Ovary (tissue), 7 donors: ENCODE measurements at regions not wholly inside any gene's neighbourhood (a gene's known extent, or its start where the extent isn't known, plus 50 kb on each side); places are given as distances from the start of the nearest gene placed in this dataset.

ENCODE experiments used
- DNase-seq, 5 donors: peaks; one replicate each; pipeline ENCODE4 v3.0.0-alpha.2; 2019 to 2020
- H3K27ac ChIP-seq, 2 donors: fragments of 200-600 bp; one replicate each; pipeline versions ENCODE4 v1.5.1 to v1.8.0; 2019 to 2022
- H3K27me3 ChIP-seq: fragments of 200-600 bp; one replicate; pipeline ENCODE4 v1.8.0; 2022
- H3K36me3 ChIP-seq: fragments of 200-600 bp; sonication (generic); one replicate; pipeline ENCODE4 v1.5.1; 2019
- H3K4me1 ChIP-seq: one replicate; pipeline ENCODE4 v1.8.1; 2013; ENCODE audit warnings: mild to moderate bottlenecking, moderate library complexity; ENCODE audit not compliant: insufficient read depth
- H3K4me3 ChIP-seq: fragments of 200-600 bp; sonication (generic); one replicate; pipeline ENCODE4 v1.5.1; 2017
- H3K9me3 ChIP-seq, 2 donors: fragments of 200-600 bp in 1 of 2; sonication (generic) in 1 of 2; one replicate each; pipeline versions ENCODE4 v1.5.1 to v1.8.1; 2013 to 2019; ENCODE audit warnings: mild to moderate bottlenecking in 1 of 2, moderate library complexity in 1 of 2
- EP300 ChIP-seq: sonication (generic); formaldehyde crosslinking; IDR thresholded peaks from one replicate; pipeline ENCODE4 v1.6.1; 2017; ENCODE audit warnings: antibody characterized with exemption
- POLR2A ChIP-seq: fragments of 450-650 bp; IDR thresholded peaks from one replicate; pipeline ENCODE4 v1.6.1; 2017; ENCODE audit warnings: antibody characterized with exemption, mild to moderate bottlenecking, moderate library complexity
- WGBS, 3 donors: extraction: QIAGEN DNeasy Blood & Tissue Kit in 1 of 3; methylation state at CpG; one replicate each; pipeline versions ENCODE4 v1.1.5 to v1.1.7; 2013 to 2017; 5-methylcytosine and 5-hydroxymethylcytosine counted together
- intact Hi-C, 4 donors: fragments of 100-400 bp; cut with DNase I; formaldehyde crosslinking; loops; one replicate each; pipeline versions ENCODE4 v1.11.0 to v1.15.1; 2022 to 2023
- TF ChIP-seq, protein P1 (sequence below), 3 donors: fragments of 450-650 bp in 2 of 3; fragments of 200-600 bp in 1 of 3; IDR thresholded peaks; one replicate each; pipeline versions ENCODE4 v1.5.1 to v1.8.0; 2016 to 2022; ENCODE audit warnings: antibody characterized with exemption in 3 of 3, mild to moderate bottlenecking in 1 of 3
- donor health status: DM: no; HTN: no; CAD: no; lungs with moderate emphysema.
- donor health status: DM: no; HTN: no; CAD: no.
- donor health status: Bipolar disorder and iron deficiency.
- donor health status: DM: no; HTN: no; CAD: no.
- donor health status: DM: yes; HTN: yes; CAD: no.

DNA sequence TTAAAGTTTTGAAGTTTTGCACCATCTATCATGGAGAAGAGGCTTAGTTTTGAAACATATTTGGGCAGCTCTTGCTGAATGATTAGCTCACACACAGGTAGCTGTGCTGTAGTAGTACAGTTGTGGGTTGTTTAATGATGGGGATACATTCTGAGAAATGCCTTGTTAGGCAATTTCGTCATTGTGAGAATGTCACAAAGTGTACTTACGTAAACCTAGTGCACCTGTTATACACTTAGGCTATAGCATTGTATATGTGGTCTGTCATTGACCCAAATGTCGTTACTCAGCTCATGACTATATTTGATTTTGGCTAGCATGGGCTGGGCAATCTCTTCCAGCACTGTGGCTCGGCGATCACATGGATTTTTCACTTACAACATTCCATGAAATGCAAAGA lies 247.2 kb upstream of the IGFBP3 start:
- intact Hi-C loops, result no loop called here
- Histone ChIP-seq H3K27ac (no peak overlapping the region), H3K4me3 (no peak overlapping the region), H3K27me3 (no peaks in the 10 kb centered on the region), H3K36me3 (no peaks in the 10 kb centered on the region), H3K4me1 (peaks cover 2% of the 10 kb centered on the region), H3K9me3 (no peaks in the 10 kb centered on the region)
- TF ChIP-seq, protein P1, sequence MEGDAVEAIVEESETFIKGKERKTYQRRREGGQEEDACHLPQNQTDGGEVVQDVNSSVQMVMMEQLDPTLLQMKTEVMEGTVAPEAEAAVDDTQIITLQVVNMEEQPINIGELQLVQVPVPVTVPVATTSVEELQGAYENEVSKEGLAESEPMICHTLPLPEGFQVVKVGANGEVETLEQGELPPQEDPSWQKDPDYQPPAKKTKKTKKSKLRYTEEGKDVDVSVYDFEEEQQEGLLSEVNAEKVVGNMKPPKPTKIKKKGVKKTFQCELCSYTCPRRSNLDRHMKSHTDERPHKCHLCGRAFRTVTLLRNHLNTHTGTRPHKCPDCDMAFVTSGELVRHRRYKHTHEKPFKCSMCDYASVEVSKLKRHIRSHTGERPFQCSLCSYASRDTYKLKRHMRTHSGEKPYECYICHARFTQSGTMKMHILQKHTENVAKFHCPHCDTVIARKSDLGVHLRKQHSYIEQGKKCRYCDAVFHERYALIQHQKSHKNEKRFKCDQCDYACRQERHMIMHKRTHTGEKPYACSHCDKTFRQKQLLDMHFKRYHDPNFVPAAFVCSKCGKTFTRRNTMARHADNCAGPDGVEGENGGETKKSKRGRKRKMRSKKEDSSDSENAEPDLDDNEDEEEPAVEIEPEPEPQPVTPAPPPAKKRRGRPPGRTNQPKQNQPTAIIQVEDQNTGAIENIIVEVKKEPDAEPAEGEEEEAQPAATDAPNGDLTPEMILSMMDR (IDR thresholded peaks at IDR 0.05), result no peak
- DNase-seq, result no peak
- 93 to 96% (median 93%) methylated on average over 5 of the region's 5 CpGs for WGBS, 3 donors

DNA sequence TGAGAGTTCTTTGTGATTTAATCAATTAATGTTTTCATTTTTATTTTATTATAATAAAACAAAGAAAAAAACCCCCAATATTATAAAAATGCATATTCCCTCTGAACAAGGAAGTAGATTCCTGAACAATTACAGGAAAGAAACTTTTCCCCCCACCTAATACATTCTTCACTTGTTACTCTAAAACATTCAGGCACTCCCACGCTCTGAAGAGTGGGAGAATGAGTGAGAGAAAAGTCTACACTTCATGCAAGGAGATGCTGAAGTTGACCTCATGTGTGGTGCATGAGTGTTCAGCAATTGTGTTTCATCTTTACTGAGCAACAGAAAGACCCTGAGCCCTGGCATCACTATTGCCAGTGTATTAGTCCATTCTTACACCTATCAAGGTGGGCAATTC lies 244.2 kb upstream of the IGFBP3 start:
- Histone ChIP-seq H3K36me3 (no peaks in the 10 kb centered on the region), H3K27me3 (no peaks in the 10 kb centered on the region), H3K4me3 (no peak overlapping the region), H3K9me3 (no peaks in the 10 kb centered on the region), H3K4me1 (no peaks in the 10 kb centered on the region), H3K27ac (no peak overlapping the region)
- TF ChIP-seq EP300 (no peak), POLR2A (no peak)
- TF ChIP-seq, protein P1 (IDR thresholded peaks at IDR 0.05), result no peak
- no peak for DNase-seq
- WGBS, 3 donors, result 38 to 43% (median 43%) methylated on average over 1 of the region's 1 CpG
- intact Hi-C loops, result no loop called here

DNA sequence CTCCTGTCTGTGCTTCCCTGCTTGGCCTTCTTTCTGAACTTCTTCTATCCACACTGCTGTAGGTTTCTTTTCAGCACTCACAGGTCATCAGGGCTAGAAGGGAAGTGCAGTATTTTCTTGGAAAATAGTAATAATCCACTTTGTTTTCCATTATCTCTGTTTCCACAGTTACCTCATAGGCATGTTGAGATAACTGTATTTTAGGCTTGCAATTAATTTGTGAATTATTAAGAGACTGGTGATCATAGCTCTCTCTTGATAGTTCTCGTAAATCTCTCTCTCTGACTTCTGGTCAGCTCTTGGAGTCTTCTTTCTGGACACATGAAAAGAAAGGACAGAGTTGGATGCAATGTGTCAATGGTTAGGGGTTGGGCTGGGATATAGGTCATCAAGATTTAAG lies 243.6 kb upstream of the IGFBP3 start:
- TF ChIP-seq EP300 (no peak), POLR2A (no peak)
- TF ChIP-seq, protein P1 (IDR thresholded peaks at IDR 0.05), result no peak
- no peak overlapping the region for H3K27ac ChIP-seq
- no peak for DNase-seq
- intact Hi-C loops, result no loop called here
- no peaks in the 10 kb centered on the region for H3K9me3 ChIP-seq
- H3K4me1 ChIP-seq, result no peaks in the 10 kb centered on the region
- no peak overlapping the region for H3K4me3 ChIP-seq
- 46 to 73% (median 59%) methylated on average over 1 of the region's 1 CpG for WGBS, 3 donors
- H3K27me3 ChIP-seq, result no peaks in the 10 kb centered on the region
- H3K36me3 ChIP-seq, result no peaks in the 10 kb centered on the region

DNA sequence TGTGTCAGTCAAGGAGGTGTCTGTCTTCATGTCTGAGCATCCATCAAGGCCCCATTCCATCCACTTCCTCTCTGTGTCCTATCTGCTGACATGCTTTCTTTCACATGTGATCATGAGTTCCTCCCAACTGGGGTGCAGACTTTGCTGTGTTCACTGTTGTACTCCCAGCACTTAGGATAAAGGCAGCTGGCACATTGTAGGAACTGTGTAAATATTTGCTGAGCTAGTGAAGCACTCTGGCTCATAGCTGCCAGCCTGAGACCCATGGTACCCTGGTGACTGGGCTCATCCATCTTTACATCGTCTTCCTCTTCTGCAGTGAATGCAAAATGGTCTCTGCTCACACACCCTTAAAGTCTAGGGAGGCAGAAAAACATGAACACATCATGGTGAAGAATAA lies 242.2 kb upstream of the IGFBP3 start:
- no peaks in the 10 kb centered on the region for H3K9me3 ChIP-seq
- no peak overlapping the region for H3K4me3 ChIP-seq
- no peaks in the 10 kb centered on the region for H3K4me1 ChIP-seq
- no peaks in the 10 kb centered on the region for H3K27me3 ChIP-seq
- 91 to 100% (median 98%) methylated on average over 1 of the region's 1 CpG for WGBS, 3 donors
- no peak for DNase-seq
- TF ChIP-seq POLR2A (no peak), EP300 (no peak)
- TF ChIP-seq, protein P1 (IDR thresholded peaks at IDR 0.05), result no peak
- no peaks in the 10 kb centered on the region for H3K36me3 ChIP-seq
- no peak overlapping the region for H3K27ac ChIP-seq
- intact Hi-C loops, result no loop called here

DNA sequence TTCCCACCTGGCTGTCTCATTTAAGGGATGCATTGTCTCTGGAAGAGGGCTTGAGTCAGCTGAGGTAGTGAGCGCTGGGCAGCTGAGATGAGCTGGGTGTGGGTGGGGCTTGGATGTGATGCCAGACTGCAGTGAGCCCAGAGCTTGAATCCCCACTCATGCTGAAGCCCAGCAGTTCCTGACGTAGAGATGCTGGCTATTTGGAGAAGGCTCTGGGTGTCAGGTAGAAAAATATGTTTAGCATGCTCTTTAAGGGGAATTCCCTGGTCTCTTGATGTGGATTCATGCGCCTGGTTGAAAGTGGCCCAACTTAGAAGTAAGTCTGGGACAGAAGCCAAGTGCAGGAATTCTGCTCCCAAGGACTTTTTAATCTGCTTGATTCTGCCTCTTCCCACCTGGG lies 241.5 kb upstream of the IGFBP3 start:
- H3K36me3 ChIP-seq, result no peaks in the 10 kb centered on the region
- no peak overlapping the region for H3K4me3 ChIP-seq
- no peak overlapping the region for H3K27ac ChIP-seq
- no peaks in the 10 kb centered on the region for H3K4me1 ChIP-seq
- H3K9me3 ChIP-seq, result no peaks in the 10 kb centered on the region
- WGBS, 3 donors, result 55 to 69% (median 68%) methylated on average over 3 of the region's 3 CpGs
- TF ChIP-seq POLR2A, result no peak
- no peak for TF ChIP-seq EP300
- TF ChIP-seq, protein P1 (IDR thresholded peaks at IDR 0.05), result no peak
- H3K27me3 ChIP-seq, result no peaks in the 10 kb centered on the region
- no peak for DNase-seq
- intact Hi-C loops, result no loop called here
